ENCODE measurements at regions not wholly inside any gene's neighbourhood (a gene's known extent, or its start where the extent isn't known, plus 50 kb on each side); places are given as distances from the start of the nearest gene placed in this dataset.

GRCh38 chr2:240293557-240294461 is 141.7 kb upstream of the GPC1 start:
- no peak for TF ChIP-seq CTCF (IDR thresholded peaks at IDR 0.05; ENCODE audit: insufficient read depth, low read depth, low read length)
- no peak for TF ChIP-seq EZH2 (IDR thresholded peaks at IDR 0.05; ENCODE audit: insufficient read depth, low read length)

All from astrocyte (in vitro differentiated cells and primary cell).